GM21423 (cell line): ENCODE measurements at regions not wholly inside any gene's neighbourhood (a gene's known extent, or its start where the extent isn't known, plus 50 kb on each side); places are given as distances from the start of the nearest gene placed in this dataset.

ENCODE experiments used
- ATAC-seq: cut with Tn5 transposase; IDR thresholded peaks from one replicate; pipeline ENCODE4 v1.9.1; 2021; ENCODE audit warnings: mild to moderate bottlenecking, moderate library complexity; ENCODE audit not compliant: unreplicated experiment

DNA sequence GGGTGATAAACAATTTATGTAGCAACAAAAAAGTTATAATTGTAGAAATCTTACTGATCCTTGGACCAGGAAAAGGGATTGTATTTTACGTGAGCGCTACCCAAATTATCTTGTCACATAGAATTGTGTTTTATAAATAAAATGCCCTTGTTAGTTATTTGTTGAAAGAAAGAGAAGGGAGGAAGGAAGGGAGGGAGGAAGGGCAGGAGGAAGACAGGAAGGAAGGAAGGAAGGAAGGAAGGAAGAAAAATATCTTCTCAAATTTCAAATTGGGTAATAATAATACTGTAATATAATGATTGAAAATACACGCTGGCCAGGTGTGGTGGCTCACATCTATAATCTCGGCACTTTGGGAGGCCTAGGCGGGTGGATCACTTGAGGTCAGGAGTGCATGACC, 206.2 kb upstream of the TLL1 start:
- ATAC-seq = no peak

GRCh38 chr4:165667969-165668368, 205.1 kb upstream of the TLL1 start:
- no peak for ATAC-seq

GRCh38 chr4:165668694-165669093, 204.3 kb upstream of the TLL1 start:
- no peak for ATAC-seq

DNA sequence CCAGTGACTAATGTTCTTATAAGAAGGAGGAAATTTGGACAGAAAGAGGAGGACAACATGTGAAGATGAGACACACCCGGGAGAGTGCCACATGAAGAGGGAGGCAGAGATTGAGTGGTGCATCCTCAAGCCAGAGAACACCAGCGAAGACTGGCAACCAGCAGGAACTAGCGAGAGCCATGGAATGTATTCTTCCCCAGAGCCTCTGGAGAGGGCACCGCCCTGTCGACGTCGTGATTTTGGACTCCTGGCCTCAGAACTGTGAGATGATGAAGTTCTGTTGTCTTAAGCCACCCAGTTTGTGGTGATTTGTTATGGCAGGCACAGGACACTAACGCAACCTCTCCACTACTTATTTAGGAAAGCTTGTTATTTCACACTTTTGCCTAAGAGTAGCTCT, 196.0 kb upstream of the TLL1 start:
- ATAC-seq = no peak

DNA sequence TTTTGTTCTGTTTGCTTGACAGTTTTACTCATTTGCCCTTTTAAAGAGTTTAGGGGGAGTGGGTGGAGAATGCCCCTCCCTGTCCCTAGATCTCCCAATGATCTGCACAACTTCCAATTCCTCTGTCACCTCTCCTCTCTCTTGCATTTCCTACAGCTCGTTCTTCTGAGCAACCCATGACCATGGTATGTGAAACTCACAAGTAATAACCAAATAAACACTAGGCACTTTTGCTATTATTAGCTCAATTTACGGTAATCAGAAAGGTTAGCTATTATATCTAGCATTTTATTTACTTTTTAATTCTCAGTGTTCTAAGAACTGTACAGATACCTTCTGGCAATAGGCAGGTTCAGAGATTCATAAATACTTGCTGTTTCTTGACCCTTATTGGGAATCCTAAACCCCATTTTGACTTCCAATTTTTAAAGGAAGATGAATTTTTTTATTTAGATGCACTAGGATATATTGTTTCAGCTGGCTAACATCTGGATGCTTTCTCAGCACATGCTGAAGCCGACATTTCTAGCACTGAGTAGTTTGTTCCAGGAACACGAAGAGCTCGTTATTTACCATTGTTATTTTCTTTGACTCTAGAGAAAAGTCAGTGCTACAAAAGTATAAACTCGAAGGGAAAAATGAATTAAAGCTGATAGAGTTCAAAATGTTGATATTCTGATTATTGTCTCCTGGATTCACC, 194.7 kb upstream of the TLL1 start:
- ATAC-seq = no peak

DNA sequence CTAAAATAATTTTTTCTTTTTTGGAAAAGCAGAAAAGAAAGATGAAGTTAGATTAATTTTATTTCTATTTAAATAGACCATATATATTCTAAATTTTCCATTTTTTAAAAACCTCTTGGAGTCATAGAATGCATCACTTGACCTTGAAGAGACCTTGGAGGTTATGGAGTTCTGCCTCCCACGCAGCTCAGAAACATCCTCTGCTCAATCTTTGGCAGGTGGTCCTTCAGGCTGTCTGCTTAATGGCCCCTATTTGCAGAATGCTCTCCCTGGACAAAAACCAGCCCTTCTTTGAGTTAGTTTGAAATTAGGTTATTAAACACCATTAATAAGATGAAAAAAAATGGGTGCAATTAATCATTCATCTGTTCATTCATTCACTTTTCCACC, 194.1 kb upstream of the TLL1 start:
- no peak for ATAC-seq

GRCh38 chr4:165680821-165681220, 192.2 kb upstream of the TLL1 start:
- no peak for ATAC-seq

- no peak for ATAC-seq
These were observed 190.4 kb upstream of the TLL1 start for GRCh38 chr4:165682611-165683010.

GRCh38 chr4:165684177-165684805, 188.7 kb upstream of the TLL1 start:
- no peak for ATAC-seq

DNA sequence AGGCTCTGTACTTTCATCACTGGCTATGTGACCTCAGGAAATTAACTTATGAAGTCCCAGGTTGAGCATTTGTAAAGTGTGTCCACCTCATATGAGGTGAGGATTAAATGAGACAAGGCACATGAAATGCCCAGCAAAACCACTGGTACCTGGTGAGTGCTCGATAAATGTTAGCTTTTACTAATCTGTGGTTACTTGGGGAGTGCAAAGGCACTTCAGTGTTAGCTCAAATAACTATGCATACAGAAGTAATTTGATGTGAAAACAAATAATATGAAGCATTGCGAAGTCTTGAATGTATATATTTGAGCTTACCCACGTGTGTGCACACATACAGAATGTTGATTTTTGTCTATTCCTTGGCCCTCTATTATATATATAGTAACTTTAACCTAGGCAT, 186.3 kb upstream of the TLL1 start:
- ATAC-seq = no peak

- no peak for ATAC-seq
These were observed 183.9 kb upstream of the TLL1 start for GRCh38 chr4:165689159-165689558.

DNA sequence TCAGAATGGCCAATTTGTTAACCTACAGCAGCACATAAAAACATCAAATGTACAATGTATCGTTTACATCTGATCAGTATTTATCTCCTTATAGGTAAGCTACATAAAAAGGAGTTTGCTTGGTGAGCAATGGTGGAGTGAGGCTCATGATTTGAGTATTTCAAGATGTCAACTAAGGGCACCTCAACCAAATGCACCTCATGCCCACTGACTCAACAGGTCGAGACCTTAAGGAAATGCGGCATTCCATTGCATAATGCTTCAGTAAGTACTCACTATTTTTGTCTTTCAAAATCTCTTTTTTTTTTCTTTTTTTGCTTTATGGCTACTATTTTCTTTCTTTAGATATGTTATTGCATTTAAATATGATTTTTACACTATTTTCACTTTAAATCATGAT, 181.0 kb upstream of the TLL1 start:
- ATAC-seq = no peak

DNA sequence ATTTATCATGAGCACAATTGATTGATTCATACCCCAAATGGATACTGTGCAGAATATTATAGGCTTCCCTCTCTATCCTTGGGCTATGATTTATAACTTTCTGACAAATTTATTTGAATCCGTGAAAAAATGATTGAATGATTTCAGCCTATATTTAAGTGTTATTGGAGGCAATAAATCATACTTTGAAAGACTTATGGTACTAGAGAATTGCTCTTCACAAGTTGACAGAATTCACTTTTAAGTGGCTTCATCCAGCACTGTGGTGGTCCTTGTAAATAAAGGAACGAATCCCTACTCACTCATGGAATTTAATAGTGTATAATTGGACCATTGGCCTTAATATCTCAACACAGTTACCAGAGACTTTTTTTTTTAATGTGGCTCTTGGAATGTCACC, 174.8 kb upstream of the TLL1 start:
- ATAC-seq = no peak

DNA sequence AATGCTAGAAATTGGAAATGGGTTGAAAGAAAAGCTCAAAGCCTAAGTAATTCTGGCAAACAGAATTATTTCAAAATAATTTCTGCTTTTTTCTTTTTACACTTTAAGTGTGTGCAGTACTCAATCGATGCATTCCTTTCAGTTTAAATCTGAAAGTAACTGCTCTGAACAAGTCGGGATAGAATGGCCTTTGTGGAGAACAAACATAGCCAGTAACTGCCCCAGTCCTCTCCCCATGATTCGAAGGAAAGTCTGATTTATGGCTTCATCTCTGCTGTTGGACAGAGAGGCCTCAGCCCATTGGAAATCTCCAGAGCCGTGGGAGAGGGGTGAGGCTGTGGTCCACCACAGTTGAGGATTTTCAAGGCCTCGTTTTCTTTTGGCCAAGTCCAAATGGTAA, 174.0 kb upstream of the TLL1 start:
- ATAC-seq = no peak

DNA sequence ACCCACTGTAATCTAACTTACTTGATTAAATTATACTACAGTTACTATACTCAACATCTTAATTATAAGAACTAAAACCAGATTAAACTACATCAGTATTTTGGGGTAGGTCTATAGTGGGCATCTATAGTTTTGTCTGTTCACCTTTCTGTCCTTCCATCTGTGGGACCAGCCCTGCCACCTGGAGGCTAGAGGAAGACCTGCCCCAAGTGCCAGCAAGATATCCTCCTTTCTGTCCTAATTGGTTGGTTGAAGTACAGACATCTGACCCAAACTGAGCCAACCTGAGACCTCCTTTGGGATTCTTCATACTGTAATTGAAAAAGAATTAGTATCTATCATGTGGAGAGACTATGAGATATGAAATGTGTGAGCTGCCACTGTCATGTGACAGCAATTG, 172.2 kb upstream of the TLL1 start:
- no peak for ATAC-seq

DNA sequence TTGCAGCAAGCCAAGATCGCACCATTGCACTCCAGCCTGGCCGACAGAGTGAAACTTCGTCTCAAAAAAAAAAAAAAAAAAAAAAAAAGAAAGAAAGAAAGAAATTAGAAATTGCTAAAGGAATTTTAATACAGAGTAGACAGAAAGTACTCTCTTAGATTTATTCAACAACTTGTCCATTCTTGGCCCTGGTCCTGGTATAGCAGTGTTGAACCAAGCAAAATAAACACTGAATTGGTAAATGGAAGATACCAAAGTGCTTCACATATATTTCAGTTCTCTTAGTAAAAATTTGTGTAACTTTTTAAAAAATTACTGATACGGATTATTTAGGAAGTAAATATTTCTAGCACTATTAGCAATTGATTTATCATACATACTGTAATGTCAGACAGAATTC, 165.9 kb upstream of the TLL1 start:
- ATAC-seq = no peak

GRCh38 chr4:165709516-165709915, 163.5 kb upstream of the TLL1 start:
- ATAC-seq = no peak

- ATAC-seq = no peak
These were observed 163.0 kb upstream of the TLL1 start for GRCh38 chr4:165709973-165710526.

GRCh38 chr4:165711436-165711835, 161.6 kb upstream of the TLL1 start:
- ATAC-seq = no peak

GRCh38 chr4:165711912-165712311, 161.1 kb upstream of the TLL1 start:
- no peak for ATAC-seq

GRCh38 chr4:165714650-165715049, 158.4 kb upstream of the TLL1 start:
- ATAC-seq = no peak

GRCh38 chr4:165715211-165715610, 157.8 kb upstream of the TLL1 start:
- no peak for ATAC-seq

DNA sequence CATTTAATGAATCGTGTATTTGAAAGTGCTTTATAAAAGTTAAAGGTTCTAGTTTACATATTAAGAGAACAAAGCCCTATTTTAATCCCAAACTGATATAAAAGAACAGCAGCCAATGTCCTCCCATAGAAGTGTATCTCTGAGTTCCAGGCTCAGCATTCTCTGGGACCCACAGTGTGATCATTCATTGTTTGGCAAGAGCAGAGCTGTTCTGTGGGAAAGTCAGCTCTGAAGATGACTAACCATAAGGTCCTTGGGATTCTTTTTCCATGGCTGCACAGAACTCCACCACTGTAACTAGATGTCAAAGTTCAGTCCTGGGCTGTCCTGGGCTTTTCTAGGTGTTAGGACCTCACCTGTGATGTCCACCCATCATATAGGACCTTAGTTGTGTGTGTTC, 157.0 kb upstream of the TLL1 start:
- no peak for ATAC-seq
